T-cell (primary cell): ENCODE measurements at regions not wholly inside any gene's neighbourhood (a gene's known extent, or its start where the extent isn't known, plus 50 kb on each side); places are given as distances from the start of the nearest gene placed in this dataset.

Experiments used
- ATAC-seq, 4 experiments: fragments of 200-7000 bp in 3 of 4; fragments of 150-1000 bp in 1 of 4; cut with Tn5 transposase; replicated peaks in 1 of 4; 1 replicate in 3 of 4; 2 replicates in 1 of 4; pipeline ENCODE4 v1.10.0; 2021; ENCODE audit warnings: moderate library complexity in 3 of 4, mild to moderate bottlenecking in 2 of 4, moderate number of reproducible peaks in 1 of 4
- CTCF ChIA-PET, 2 donors: fragments of 300-600 bp; sonication (Branson Sonifier 250); formaldehyde crosslinking; loops; one replicate each; lab custom pipeline; 2022; ENCODE audit warnings: antibody characterized with exemption in 2 of 2; lab: Charles Lee
- POLR2A ChIA-PET, 2 donors: fragments of 300-600 bp; sonication (Branson Sonifier 250); formaldehyde crosslinking; loops; one replicate each; lab custom pipeline; 2022; ENCODE audit warnings: antibody characterized with exemption in 2 of 2; lab: Charles Lee
- DNase-seq, 35 experiments: peaks; one replicate each; pipeline versions ENCODE4 v3.0.0 to v3.0.0-alpha.2; 2013 to 2023
- H3K27ac ChIP-seq: one replicate; pipeline ENCODE4 v1.5.1; 2013; ENCODE audit warnings: low read length
- H3K27me3 ChIP-seq, 2 experiments: replicated peaks in 1 of 2; 1 replicate in 1 of 2; 2 replicates in 1 of 2; pipeline versions ENCODE4 v1.6.1 to v1.7.0; 2013; ENCODE audit warnings: low read length in 1 of 2, mixed read lengths in 1 of 2; ENCODE audit not compliant: control insufficient read depth in 2 of 2, insufficient read depth in 2 of 2; ENCODE audit errors: extremely low read depth in 1 of 2
- H3K36me3 ChIP-seq, 2 donors: 1 replicate in 1 of 2; 2 replicates in 1 of 2; pipeline versions ENCODE4 v1.6.1 to v1.7.0; 2013; ENCODE audit warnings: low read length in 1 of 2; ENCODE audit not compliant: control insufficient read depth in 2 of 2, insufficient read depth in 1 of 2; ENCODE audit errors: extremely low read depth in 1 of 2
- H3K4me1 ChIP-seq, 2 experiments: 1 replicate in 1 of 2; 2 replicates in 1 of 2; pipeline versions ENCODE4 v1.6.1 to v1.7.0; 2013; ENCODE audit warnings: low read length in 2 of 2, mixed read lengths in 1 of 2; ENCODE audit not compliant: insufficient read depth in 2 of 2, control insufficient read depth in 1 of 2; ENCODE audit errors: extremely low read depth in 1 of 2
- H3K4me3 ChIP-seq, 2 donors: 1 replicate in 1 of 2; 2 replicates in 1 of 2; pipeline versions ENCODE4 v1.5.1 to v1.7.0; 2013; ENCODE audit warnings: mild to moderate bottlenecking in 2 of 2, low read length in 1 of 2, moderate library complexity in 1 of 2; ENCODE audit not compliant: control insufficient read depth in 1 of 2; ENCODE audit errors: extremely low read depth in 1 of 2
- H3K9me3 ChIP-seq: 2 replicates; pipeline ENCODE4 v1.7.0; 2013
- H3K27ac Mint-ChIP-seq, 2 donors: one replicate each; pipeline ENCODE4 v1.8.0; 2020 to 2021; ENCODE audit warnings: mild to moderate bottlenecking in 2 of 2, mixed read lengths in 2 of 2
- H3K27me3 Mint-ChIP-seq, 2 donors: one replicate each; pipeline ENCODE4 v1.8.0; 2021 to 2022; ENCODE audit warnings: mixed read lengths in 2 of 2
- H3K36me3 Mint-ChIP-seq: one replicate; pipeline ENCODE4 v1.8.0; 2021; ENCODE audit warnings: mixed read lengths
- H3K4me1 Mint-ChIP-seq, 3 donors: one replicate each; pipeline ENCODE4 v1.8.0; 2020 to 2022; ENCODE audit warnings: mixed read lengths in 3 of 3, mild to moderate bottlenecking in 1 of 3
- H3K4me3 Mint-ChIP-seq, 3 donors: one replicate each; pipeline ENCODE4 v1.8.0; 2020 to 2022; ENCODE audit warnings: mild to moderate bottlenecking in 3 of 3, mixed read lengths in 3 of 3, moderate library complexity in 3 of 3
- H3K9me3 Mint-ChIP-seq, 3 donors: one replicate each; pipeline ENCODE4 v1.8.0; 2020 to 2022; ENCODE audit warnings: mixed read lengths in 3 of 3
- WGBS: methylation state at CpG from one replicate; pipeline ENCODE4 v1.1.5; 2013; ENCODE audit warnings: missing lambda C conversion rate; ENCODE audit not compliant: insufficient coverage; 5-methylcytosine and 5-hydroxymethylcytosine counted together

DNA sequence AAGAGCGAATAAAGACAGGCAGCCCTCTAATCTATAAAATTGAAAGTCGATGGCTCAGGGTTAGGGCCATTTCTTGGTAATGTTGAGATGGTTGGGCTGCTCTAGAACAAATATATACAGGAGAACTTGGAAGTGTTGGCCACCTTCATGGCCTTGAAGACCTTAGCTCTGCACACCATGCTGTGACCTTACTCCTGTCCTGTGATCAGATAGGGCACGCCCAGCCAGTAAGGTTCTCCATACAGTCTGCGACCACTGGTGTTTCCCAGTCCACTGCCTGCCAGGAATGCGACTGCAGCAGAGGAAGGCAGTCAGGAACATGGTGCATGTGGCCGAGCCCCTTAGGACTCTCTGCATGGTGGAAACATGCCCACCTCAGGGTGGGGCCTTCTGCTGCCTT is 73.2 kb upstream of the PSMA6 start:
- H3K36me3 Mint-ChIP-seq, result peaks cover 32% of the 10 kb centered on the region
- no peaks in the 10 kb centered on the region for H3K27me3 Mint-ChIP-seq
- ChIA-PET POLR2A (interaction anchor here (0.6 kb wide), 2 partner anchors 104 to 405 kb away, joined by 4 read pairs; no protein-coding TSS in a partner anchor), CTCF (interaction anchor here in 1 of 2 donors (0.6 kb wide), 1 partner anchor 606 kb away, joined by 6 read pairs; no protein-coding TSS in a partner anchor)
- ATAC-seq (no peak), DNase-seq (no peak)
- Histone ChIP-seq H3K9me3 (no peaks in the 10 kb centered on the region), H3K4me3 (no peak overlapping the region), H3K36me3 (peaks cover 3 to 5% of the 10 kb centered on the region in 2 donors), H3K4me1 (no peaks in the 10 kb centered on the region), H3K27ac (no peak overlapping the region), H3K27me3 (no peaks in the 10 kb centered on the region)
- H3K9me3 Mint-ChIP-seq, result no peaks in the 10 kb centered on the region
- H3K4me3 Mint-ChIP-seq, result no peak overlapping the region
- H3K4me1 Mint-ChIP-seq, result peaks cover 10 to 38% (median 18%) of the 10 kb centered on the region in 3 donors
- no peak overlapping the region for H3K27ac Mint-ChIP-seq
- WGBS, result 100% methylated on average over 3 of the region's 6 CpGs

DNA sequence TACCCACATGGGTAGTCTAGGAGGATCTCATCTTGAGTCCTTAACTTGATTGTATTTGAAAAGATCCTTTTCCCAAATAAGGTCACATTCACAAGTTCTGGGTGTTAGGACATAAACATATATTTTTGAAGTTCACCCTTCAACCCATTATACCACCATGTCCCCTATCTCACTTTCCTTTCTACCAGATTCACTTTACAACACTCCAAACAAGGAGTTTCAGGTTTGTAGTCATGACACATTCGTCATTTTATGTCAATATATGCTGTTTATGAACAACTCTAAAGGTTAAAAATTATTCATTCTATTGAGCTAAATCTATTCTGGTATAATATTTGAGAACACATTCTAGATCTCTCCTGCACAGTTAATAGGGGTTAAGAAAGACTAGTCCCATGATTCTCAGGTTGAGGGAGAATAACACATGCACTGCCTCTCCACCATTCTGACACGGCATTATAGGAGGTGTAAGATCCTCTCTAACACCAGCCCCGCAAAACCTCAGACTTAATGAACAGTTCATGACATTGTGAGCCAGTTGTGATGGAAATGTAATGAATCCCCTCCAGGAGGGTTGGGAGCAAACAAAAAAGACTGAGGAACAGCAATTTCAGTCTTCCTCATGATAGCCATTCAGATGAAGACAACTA is 72.0 kb upstream of the PSMA6 start:
- Mint-ChIP-seq H3K27me3 (no peaks in the 10 kb centered on the region), H3K36me3 (peaks cover 26% of the 10 kb centered on the region), H3K4me3 (no peak overlapping the region), H3K9me3 (no peaks in the 10 kb centered on the region), H3K27ac (no peak overlapping the region), H3K4me1 (peaks cover 10 to 29% (median 15%) of the 10 kb centered on the region in 3 donors)
- Histone ChIP-seq H3K27ac (no peak overlapping the region), H3K4me1 (no peaks in the 10 kb centered on the region), H3K9me3 (no peaks in the 10 kb centered on the region), H3K27me3 (no peaks in the 10 kb centered on the region), H3K4me3 (no peak overlapping the region), H3K36me3 (peaks cover 3 to 5% of the 10 kb centered on the region in 2 donors)
- ChIA-PET CTCF (interaction anchor here in 1 of 2 donors (0.6 kb wide), 1 partner anchor 206 kb away, joined by 5 read pairs; no protein-coding TSS in a partner anchor), POLR2A (no interaction called here)
- no peak for DNase-seq
- no CpG with 5 or more reads among the region's 3 CpGs for WGBS
- no peak for ATAC-seq

DNA sequence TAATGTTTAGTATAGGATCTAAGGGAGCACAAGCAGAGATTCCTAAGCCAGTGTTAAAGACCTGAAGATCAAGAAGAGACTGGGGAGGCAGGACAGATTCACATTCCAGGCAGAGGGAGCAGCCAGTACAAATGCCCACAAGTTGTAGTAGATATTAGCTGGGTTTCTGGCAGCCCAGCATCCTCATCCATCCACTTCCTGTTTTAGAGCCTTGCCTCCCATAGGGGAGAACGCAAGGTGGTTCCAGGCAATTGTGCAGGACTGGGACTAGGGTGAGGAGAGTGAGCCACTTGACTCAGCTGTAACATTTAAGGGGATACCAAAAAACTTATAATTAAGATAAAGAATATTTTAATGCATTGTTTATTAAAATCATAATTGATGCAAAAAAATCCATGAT is 71.3 kb upstream of the PSMA6 start:
- ATAC-seq (no peak), DNase-seq (no peak)
- no peaks in the 10 kb centered on the region for H3K9me3 Mint-ChIP-seq
- ChIA-PET POLR2A (no interaction called here), CTCF (no interaction called here)
- Histone ChIP-seq H3K9me3 (no peaks in the 10 kb centered on the region), H3K4me3 (no peak overlapping the region), H3K4me1 (no peaks in the 10 kb centered on the region), H3K36me3 (peaks cover 3 to 5% of the 10 kb centered on the region in 2 donors), H3K27ac (no peak overlapping the region), H3K27me3 (no peaks in the 10 kb centered on the region)
- H3K27me3 Mint-ChIP-seq, result no peaks in the 10 kb centered on the region
- peak overlapping the region in 1 of 2 donors; percentile 35 for H3K27ac Mint-ChIP-seq
- H3K4me3 Mint-ChIP-seq, result no peak overlapping the region
- H3K36me3 Mint-ChIP-seq, result peaks cover 25% of the 10 kb centered on the region
- H3K4me1 Mint-ChIP-seq, result peaks cover 10 to 27% (median 15%) of the 10 kb centered on the region in 3 donors
- WGBS, result no CpG with 5 or more reads among the region's 1 CpG

DNA sequence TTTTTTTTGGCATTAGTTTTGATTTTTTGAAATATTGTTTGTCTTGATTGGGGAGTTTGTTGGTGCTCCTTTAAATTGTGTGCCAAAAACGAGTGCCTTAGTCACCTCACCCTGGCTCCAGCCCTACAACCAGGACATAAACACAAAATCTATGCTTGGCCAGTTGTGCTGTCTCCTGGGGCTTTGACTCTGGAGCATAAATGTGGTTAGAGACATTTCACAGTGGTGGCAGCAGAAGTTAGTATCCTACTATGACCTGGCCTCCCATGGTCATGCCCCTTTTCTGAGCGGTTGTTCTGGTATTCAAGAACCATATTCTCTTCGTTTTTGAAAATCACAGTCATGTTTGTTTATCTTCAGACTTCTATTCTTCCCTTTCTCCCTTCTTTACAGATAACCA is 70.7 kb upstream of the PSMA6 start:
- no peak for ATAC-seq
- Mint-ChIP-seq H3K27ac (no peak overlapping the region), H3K36me3 (peaks cover 28% of the 10 kb centered on the region), H3K27me3 (no peaks in the 10 kb centered on the region), H3K9me3 (no peaks in the 10 kb centered on the region), H3K4me1 (peaks cover 10 to 27% (median 15%) of the 10 kb centered on the region in 3 donors), H3K4me3 (no peak overlapping the region)
- Histone ChIP-seq H3K27ac (no peak overlapping the region), H3K4me1 (no peaks in the 10 kb centered on the region), H3K4me3 (no peak overlapping the region), H3K36me3 (peaks cover 3 to 5% of the 10 kb centered on the region in 2 donors), H3K27me3 (no peaks in the 10 kb centered on the region), H3K9me3 (no peaks in the 10 kb centered on the region)
- ChIA-PET POLR2A (no interaction called here), CTCF (no interaction called here)
- DNase-seq, result no peak
- WGBS, result no CpG with 5 or more reads among the region's 3 CpGs

DNA sequence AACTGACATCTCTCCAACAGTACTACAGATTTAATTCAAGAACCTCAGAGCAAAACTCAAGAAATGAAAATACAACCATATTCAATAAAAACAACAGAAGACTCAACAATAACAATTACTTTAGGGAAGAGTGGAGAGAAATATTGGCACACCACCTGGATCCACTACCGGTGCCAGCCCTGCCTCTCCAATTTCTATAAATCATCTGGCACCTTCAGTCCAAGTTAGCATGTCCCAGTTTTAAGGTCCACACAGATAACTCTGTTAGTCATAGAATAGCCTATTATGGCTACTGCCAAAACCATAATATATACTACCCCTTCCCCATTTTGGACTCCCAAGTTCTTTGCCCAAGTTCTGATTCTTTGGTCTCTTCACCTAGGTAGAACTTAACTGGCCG is 69.9 kb upstream of the PSMA6 start:
- CTCF ChIA-PET, result interaction anchor here in 1 of 2 donors (0.6 kb wide), 1 partner anchor 538 kb away, joined by 4 read pairs; no protein-coding TSS in a partner anchor
- ATAC-seq, result no peak
- no peak overlapping the region for H3K27ac ChIP-seq
- peak overlapping the region; percentile 67 to 74 for H3K27ac Mint-ChIP-seq
- H3K4me3 ChIP-seq, result no peak overlapping the region
- H3K36me3 ChIP-seq, result peaks cover 3 to 5% of the 10 kb centered on the region in 2 donors
- no peak for DNase-seq
- H3K9me3 ChIP-seq, result no peaks in the 10 kb centered on the region
- POLR2A ChIA-PET, result interaction anchor here in 1 of 2 donors (0.6 kb wide), 1 partner anchor 18 kb away, joined by 3 read pairs; no protein-coding TSS in a partner anchor
- no peaks in the 10 kb centered on the region for H3K9me3 Mint-ChIP-seq
- no peaks in the 10 kb centered on the region for H3K27me3 Mint-ChIP-seq
- no peak overlapping the region for H3K4me3 Mint-ChIP-seq
- peaks cover 10 to 27% (median 15%) of the 10 kb centered on the region in 3 donors for H3K4me1 Mint-ChIP-seq
- no peaks in the 10 kb centered on the region for H3K4me1 ChIP-seq
- peaks cover 28% of the 10 kb centered on the region for H3K36me3 Mint-ChIP-seq
- no CpG with 5 or more reads among the region's 2 CpGs for WGBS
- no peaks in the 10 kb centered on the region for H3K27me3 ChIP-seq

DNA sequence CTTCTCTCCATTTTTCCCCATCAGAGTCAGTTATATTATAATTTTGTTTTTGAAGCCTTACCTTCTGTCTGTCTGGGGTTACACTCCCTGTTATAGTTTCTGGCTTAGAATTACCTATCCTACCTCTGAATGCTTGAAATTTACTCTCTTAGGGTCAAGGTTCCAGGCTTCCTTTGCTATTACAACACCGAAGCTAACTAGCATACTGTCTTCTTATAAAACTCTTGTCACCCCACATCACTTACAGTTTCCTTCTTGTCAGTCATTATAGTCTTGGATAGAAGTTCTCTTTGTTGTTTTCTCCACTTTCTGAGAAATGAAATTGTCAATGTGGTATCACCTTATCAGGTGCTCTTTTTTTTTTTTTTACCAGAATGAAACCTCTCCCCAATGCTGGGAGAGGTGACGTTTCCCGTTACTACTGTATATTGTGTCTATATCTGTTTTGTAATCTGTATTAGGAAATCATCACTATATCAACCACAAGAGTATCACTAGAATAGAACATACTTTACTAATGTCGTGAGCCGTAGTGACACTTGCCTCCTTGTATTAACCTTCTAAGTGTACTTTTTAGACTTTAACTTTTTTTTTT is 69.2 kb upstream of the PSMA6 start:
- H3K4me3 Mint-ChIP-seq, result peak overlapping the region in 1 of 3 donors; percentile 17
- H3K27ac Mint-ChIP-seq, result peak overlapping the region; percentile 67 to 74
- DNase-seq (peak in 1 of 35 experiments; percentile 6), ATAC-seq (peak; percentile 35 to 63 (median 55))
- H3K27me3 ChIP-seq, result no peaks in the 10 kb centered on the region
- H3K36me3 Mint-ChIP-seq, result peaks cover 24% of the 10 kb centered on the region
- H3K4me3 ChIP-seq, result no peak overlapping the region
- POLR2A ChIA-PET, result no interaction called here
- no CpG with 5 or more reads among the region's 5 CpGs for WGBS
- H3K27me3 Mint-ChIP-seq, result no peaks in the 10 kb centered on the region
- peak overlapping the region; percentile 5 for H3K27ac ChIP-seq
- CTCF ChIA-PET, result no interaction called here
- H3K4me1 ChIP-seq, result no peaks in the 10 kb centered on the region
- H3K36me3 ChIP-seq, result peaks cover 3 to 5% of the 10 kb centered on the region in 2 donors
- no peaks in the 10 kb centered on the region for H3K9me3 Mint-ChIP-seq
- H3K4me1 Mint-ChIP-seq, result peaks cover 10 to 27% (median 15%) of the 10 kb centered on the region in 3 donors
- no peaks in the 10 kb centered on the region for H3K9me3 ChIP-seq
